Epithelial cell of proximal tubule (primary cell): ENCODE measurements at regions not wholly inside any gene's neighbourhood (a gene's known extent, or its start where the extent isn't known, plus 50 kb on each side); places are given as distances from the start of the nearest gene placed in this dataset.

Experiments used
- DNase-seq: peaks from one replicate; pipeline ENCODE4 v3.0.0-alpha.2; 2011; ENCODE audit warnings: low read depth
- H3K4me3 ChIP-seq: 2 replicates; pipeline ENCODE4 v1.5.1; 2011; ENCODE audit warnings: low read depth, mild to moderate bottlenecking, low read length
- CTCF ChIP-seq: conservative IDR thresholded peaks from 2 replicates; pipeline ENCODE4 v1.5.1; 2012; ENCODE audit warnings: low read depth, mild to moderate bottlenecking, low read length

GRCh38 chr3:89964347-89964746, 856.9 kb downstream of the EPHA3 start:
- no peak for TF ChIP-seq CTCF
- H3K4me3 ChIP-seq: no peak overlapping the region
- DNase-seq: no peak

GRCh38 chr3:89966877-89967665, 859.6 kb downstream of the EPHA3 start:
- no peak for DNase-seq
- no peak overlapping the region for H3K4me3 ChIP-seq
- no peak for TF ChIP-seq CTCF

DNA sequence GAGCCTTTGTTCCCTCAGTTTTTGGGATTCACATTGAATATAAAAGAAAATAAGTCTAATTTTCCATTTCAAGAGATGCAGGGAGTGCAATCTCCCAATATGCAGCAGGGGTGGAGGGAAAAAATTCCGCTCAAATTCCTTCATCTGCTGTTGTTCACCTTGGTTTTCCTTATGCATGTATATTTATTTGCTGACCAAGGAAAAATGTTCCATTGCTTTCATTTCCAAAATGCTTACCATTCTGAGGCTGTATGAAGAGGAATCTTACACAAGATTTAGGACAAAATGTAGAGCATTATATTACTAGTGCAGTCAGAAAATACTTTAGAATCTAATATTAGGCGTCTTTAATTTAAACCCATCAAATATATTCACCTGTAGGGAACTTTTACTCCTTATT, 863.9 kb downstream of the EPHA3 start:
- H3K4me3 ChIP-seq: no peak overlapping the region
- no peak for DNase-seq
- no peak for TF ChIP-seq CTCF

GRCh38 chr3:89973156-89973555, 865.7 kb downstream of the EPHA3 start:
- no peak for DNase-seq
- no peak for TF ChIP-seq CTCF
- H3K4me3 ChIP-seq: no peak overlapping the region

DNA sequence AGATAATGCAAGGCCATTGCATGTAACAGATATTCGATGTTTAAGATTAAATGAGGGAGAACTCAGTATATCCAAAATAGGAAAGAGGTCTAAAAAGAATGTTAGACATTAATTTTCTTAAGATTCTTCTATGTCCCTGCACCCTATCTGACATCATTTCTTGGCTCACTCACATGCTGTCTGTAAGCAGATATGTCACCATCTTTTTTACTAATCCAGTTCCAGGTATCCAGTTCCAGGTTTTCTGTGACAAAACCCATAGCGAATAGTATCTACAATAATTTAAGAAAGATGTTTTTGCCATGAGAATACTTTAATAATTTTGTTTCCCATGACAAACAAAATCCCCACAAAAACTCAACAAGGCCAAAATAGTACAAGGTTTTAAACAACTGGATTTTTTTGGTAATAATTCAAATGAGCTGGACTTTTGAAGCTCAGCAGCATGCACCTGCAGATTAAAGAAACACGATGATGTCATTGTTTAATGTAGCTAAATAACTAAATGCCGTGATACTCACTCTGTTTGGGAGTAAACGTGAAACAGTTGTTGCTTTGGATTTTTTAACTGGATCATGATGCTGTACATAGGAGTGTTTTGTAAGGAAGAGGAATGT, 867.6 kb downstream of the EPHA3 start:
- H3K4me3 ChIP-seq: no peak overlapping the region
- TF ChIP-seq CTCF: no peak
- no peak for DNase-seq

DNA sequence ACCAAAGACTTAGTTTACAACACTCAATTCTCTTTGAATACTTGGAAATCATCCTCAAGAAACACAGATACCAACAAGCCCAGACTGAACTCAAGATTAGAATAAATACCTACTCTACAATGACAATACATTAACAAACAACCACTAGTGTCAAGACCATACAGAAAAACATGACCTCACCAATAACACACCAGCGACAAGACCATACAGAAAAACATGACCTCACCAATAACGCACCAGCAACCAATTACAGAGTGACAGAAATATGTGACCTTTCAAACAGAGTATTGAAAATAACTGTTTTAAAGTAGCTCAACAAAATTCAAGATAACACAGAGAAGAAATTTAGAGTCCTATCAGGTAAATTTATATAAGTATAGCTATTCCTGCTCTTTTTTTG, 876.0 kb downstream of the EPHA3 start:
- DNase-seq: no peak
- H3K4me3 ChIP-seq: no peak overlapping the region
- TF ChIP-seq CTCF: no peak
